GM19238 (cell line): ENCODE measurements at regions not wholly inside any gene's neighbourhood (a gene's known extent, or its start where the extent isn't known, plus 50 kb on each side); places are given as distances from the start of the nearest gene placed in this dataset.
A peak's percentile ranks its signal among the peaks of the same experiment; 100 is the strongest.
"Not testable (repeated sequence)": the region's sequence is repeated elsewhere in the genome, so short reads cannot be mapped to it uniquely, and the experiment has no call there.

ENCODE experiments used
- DNase-seq: peaks from one replicate; pipeline ENCODE4 v3.0.0; 2011; ENCODE audit warnings: low spot score; ENCODE audit not compliant: insufficient read length

- no peak for DNase-seq
Measured at GRCh38 chr1:228824366-228824765, 89.1 kb downstream of the RHOU start.

- DNase-seq = no peak
Measured at GRCh38 chr1:228825041-228825440, 89.8 kb downstream of the RHOU start.

DNA sequence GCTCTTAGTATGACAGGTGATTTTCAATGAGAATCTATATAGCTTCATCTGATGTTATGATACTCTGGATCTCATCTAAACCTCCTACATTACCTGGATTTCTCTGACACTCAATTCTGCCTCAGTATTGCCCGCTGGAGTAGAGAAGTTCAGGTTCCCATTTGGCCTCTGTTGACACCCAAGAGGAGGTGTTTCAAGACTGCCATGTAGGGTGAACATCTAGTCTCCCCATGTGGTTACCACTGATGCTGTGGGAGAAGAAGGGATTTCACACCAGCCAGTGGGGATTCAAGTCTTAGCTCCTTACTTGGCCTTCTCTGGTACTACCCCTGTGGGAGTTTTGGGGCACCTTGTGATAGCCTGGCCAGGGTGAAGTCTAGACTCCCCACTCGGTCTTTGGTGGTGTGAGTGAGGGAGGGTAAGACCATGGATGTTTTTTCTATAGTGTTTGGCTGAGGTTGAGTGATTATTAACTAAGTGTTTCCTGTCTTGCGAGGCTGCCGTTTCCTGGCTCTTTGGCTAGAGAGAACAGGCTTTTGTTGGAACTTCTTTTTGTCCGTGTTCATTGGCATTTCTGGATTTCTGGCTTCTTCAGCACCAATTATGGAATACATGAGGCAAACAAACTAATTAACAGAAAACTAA, 90.7 kb downstream of the RHOU start:
- DNase-seq = no peak

DNA sequence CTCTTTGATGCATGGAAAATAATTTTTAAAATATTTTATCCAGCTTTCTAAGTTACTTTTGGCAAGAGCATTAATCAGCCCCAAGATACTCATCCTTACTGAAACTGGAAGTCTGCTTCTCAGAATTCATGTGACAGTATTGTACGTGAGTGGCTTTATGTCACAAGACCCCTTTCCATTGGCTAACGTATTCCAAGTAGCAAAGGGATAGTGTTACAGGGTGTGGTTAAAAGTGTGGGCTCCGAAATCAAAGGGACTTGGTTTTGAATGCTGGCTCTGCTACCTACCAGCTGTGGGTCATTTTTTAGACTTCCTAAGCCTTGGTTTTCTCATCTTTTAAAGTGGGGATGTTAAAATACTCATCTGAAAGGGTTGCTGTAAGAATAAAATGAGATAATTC, 91.7 kb downstream of the RHOU start:
- no peak for DNase-seq

GRCh38 chr1:228828151-228828550, 92.9 kb downstream of the RHOU start:
- DNase-seq = no peak

DNA sequence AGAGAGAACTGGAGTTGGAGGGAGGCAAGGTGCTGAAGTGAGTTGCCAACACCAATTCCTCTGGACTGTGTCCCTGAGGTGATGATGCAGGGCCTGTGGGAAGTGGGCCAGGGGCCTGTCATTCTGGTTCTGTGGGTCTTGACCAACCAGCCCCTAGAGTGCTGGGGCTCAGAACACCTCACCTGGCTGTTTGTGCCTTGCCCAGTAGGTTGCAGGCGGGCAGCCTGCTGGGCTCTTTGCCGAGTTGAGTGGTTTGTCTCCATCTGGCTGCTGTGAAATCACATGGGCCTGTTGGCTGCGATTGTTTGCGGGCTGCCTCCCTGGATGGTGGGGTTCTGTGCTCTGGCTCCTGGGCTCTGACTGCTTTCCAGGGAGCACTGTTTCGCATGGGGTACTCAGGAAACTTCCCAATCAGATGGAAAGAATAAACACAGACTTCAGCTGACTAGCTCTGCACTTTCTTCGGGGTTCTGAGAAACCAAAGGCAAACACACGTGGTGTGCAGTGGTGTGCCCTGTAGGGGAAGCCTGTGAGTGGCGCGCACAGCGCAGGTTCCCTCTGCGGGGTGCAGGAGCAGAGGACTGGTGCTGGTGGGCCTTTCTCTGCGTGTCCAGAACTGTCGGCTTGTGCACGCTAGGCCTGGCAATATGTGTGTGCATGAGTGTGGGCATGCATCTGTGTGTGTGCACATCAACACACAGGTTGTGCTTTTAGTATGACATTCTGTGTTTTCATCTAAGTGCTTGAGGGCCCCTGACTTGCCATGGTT, 95.1 kb downstream of the RHOU start:
- no peak for DNase-seq

GRCh38 chr1:228830954-228831481, 95.7 kb downstream of the RHOU start:
- DNase-seq = peak; percentile 49

DNA sequence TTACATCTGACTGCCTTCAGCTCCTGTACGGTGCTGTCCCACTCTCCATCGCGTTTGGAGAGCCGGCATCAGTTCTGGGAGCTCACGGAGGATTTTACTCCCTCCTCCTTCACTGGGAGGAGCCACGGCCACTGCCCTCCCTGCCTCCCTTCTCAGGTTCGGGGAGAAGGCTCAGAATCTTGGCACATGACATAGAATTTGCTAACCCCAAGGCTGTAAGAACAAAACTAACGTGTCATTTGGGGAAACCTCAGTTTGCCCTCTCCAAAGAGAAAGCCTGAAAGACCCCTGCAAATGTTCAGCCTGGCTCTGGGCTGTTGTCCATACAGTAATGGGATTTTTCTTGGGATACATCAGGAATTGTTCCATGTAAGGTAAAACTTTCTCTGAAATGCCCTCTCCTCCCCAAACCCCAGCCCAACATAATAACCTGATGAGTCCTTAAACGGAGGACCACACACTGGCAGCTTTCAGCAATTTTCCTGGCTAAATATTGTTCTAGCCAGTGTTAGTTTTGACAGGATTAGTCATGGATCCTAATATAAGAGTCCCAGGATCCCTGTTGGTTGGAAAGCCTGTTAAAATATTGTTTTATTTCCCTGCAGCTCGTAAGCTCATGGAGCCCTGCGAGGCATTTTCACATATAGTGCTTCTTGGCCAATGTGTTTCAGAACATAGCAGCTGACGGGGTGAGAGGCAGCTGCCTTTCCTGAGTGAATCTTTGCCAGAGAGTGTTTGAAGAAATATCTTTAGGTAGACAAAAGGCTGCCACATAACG, 98.8 kb downstream of the RHOU start:
- DNase-seq = no peak

DNA sequence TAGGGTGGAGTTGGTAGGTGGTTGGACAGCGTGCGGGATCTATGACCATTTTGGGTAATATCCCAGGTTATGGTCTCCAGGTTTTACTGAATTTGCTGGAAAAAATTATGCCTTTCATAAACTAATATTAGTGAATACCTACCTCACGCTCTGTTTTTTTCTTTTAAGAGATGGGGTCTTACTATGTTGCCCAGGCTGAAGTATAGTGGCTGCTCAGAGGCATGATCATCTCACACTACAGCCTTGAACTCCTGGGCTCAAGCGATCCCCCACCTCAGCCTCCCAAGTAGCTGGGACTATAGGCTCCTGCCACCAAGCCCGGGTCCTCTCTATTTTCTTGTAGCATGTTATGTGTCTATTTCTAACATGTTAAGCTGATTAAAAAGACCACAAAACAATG, 100.2 kb downstream of the RHOU start:
- DNase-seq = no peak

DNA sequence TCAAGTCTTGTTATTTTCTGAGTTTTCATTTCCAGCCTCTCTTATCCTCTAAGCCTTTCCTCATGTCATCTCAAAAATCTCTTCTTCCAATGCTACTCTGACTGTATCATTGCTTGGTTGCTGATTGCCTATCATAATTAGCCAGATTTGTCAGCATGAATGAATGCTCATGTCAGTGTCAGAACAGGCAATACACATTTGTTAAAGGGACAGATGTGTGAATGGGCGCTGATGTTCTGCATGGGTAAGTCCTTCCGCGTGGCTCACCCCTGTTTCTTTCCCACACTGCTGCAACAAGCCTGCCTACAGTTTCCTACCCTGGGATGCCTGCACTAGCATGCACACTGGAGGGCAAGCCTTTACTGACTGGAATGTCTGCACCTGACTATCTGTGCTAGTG, 100.6 kb downstream of the RHOU start:
- DNase-seq = no peak

DNA sequence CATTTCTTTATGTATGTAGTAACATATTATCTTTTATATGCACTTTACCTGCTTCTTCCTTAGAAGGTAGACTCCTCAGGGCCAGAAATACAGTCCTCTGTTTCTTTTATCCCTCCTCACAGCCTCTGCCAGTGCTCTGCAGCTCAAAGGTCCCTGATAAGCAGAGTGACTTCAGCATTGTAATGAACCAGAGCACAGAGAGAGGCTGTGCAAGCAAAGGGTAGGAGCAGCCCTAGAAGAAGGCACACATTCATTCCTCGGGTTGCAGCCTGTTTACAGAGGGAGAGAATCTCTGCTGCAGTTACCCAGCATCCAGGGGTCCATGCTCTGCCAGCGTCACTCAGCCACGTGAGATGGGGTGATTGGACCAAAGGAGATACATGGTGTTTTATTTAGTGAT, 101.1 kb downstream of the RHOU start:
- DNase-seq = no peak

GRCh38 chr1:228837032-228837431, 101.8 kb downstream of the RHOU start:
- no peak for DNase-seq

GRCh38 chr1:228837817-228838716, 102.8 kb downstream of the RHOU start:
- DNase-seq = no peak

DNA sequence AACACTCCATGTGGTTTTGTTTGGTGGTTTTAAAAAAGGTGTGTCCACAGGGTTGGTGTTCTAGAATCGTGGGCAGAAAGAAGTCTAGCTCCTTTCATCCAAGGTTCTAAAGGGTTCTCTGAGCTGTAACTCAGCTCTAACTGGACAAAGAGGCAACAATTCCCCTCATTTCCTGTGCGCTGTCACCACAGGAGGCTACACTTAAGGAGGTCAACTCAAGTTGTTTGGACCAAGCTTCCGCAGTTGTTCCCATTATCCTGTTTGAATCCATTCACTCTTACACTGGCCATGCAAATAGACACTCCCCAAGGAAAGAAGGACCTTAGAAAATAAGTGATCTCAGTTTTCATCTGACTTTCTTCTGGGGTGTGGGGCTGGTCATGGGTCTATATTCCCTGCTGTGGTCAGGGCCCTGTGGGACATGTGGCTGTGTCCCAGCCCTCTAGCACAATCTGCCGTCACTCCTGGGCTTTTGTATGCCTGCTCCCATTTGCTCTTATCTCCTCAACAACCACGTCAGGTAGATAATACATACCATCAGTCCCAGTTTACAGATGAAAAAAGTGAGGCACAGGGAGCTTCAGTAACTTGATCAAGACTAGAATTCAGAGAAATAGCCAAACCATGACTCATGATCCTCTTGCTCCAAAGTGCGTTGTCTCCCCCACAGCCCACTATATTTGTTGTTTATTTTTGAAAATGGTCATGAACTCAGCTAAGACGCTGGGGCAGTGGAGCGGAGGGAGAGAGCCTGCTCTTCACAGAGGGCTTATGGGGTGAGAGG, 103.6 kb downstream of the RHOU start:
- no peak for DNase-seq

DNA sequence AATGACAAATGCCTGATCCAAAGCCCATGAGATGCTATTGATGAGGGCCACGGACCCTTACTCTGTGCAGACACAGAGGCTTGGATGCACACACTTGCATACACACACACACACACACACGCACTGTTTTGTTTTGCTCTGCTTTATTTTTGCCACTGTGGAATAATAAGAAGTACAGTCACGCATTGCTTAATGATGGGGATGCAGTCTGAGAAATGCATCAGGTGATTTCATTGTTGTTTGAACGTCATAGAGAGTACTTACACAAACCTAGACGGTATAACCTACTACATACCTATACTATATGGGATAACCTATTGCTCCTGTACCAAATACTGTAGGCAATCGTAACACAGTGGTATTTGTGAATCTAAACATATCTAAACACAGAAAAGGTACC, 104.4 kb downstream of the RHOU start:
- DNase-seq = no peak

GRCh38 chr1:228841632-228842031, 106.4 kb downstream of the RHOU start:
- DNase-seq = no peak

- no peak for DNase-seq
Measured at GRCh38 chr1:228842094-228842775, 107.0 kb downstream of the RHOU start.

GRCh38 chr1:228845101-228845500, 109.8 kb downstream of the RHOU start:
- no peak for DNase-seq

GRCh38 chr1:228846952-228847351, 111.7 kb downstream of the RHOU start:
- no peak for DNase-seq

DNA sequence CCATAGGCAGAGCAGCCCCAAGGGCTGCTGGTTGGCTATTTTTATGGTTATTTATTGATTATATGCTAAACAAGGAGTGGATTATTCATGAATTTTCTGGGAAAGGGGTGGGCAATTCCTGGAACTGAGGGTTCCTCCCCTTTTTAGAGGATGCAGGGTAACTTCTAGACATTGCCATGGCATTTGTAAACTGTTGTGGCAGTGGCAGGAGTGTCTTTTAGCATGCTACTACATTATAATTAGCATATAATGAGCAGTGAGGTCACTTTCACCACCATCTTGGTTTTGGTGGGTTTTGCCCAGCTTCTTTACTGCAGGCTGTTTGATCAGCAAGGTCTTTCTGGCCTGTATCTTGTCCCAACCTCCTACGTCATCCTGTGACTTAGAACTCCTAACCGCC, 112.2 kb downstream of the RHOU start:
- DNase-seq = not testable (repeated sequence)
